ENCODE measurements at regions not wholly inside any gene's neighbourhood (a gene's known extent, or its start where the extent isn't known, plus 50 kb on each side); places are given as distances from the start of the nearest gene placed in this dataset.

- TF ChIP-seq EZH2 (IDR thresholded peaks at IDR 0.05; ENCODE audit: low read length, unreplicated experiment) (no peak), CTCF (conservative IDR thresholded peaks at IDR 0.05; ENCODE audit: low read depth, low read length) (no peak), EZH2phosphoT487 (IDR thresholded peaks at IDR 0.05; ENCODE audit: borderline replicate concordance, low read length) (no peak)
Measured at GRCh38 chr3:161893972-161894371, 397.4 kb downstream of the OTOL1 start.
